ENCODE measurements at regions not wholly inside any gene's neighbourhood (a gene's known extent, or its start where the extent isn't known, plus 50 kb on each side); places are given as distances from the start of the nearest gene placed in this dataset.

DNA sequence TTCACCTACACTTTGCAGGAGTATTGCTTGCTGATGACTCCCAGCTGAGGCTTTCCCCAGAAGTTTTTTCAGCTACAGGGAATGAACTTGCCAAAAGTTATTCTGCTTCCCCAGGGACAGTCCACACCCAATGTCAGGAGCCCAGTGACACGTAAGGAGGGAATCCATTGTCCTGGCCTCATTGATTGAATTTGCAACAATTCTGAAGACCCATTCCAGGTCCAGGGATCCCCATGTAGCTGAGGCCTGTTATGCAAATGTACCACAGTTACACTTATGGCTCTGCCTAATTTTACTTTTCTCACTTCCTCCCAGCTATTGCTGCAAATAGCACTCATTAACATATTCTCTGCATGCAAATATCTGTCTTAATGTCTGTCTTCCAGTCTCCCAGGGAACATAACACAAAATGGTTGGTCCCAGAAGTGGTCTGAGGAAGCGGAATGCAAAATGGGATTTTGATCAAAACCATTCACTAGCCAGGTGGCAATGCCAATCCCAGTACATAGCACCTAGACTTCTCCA, 113.7 kb upstream of the ACTRT1 start:
- H3K4me1 ChIP-seq (ENCODE audit: insufficient read depth), result no peaks in the 10 kb centered on the region
- H3K9me3 ChIP-seq (ENCODE audit: low read depth), result no peaks in the 10 kb centered on the region
- H4K20me1 ChIP-seq (ENCODE audit: insufficient read depth, poor library complexity, severe bottlenecking), result no peaks in the 10 kb centered on the region
- WGBS (ENCODE audit: low lambda C conversion rate, missing lambda C conversion rate), result 74% methylated on average over 2 of the region's 2 CpGs
- no peak for DNase-seq (ENCODE audit: low spot score)
- H2AFZ ChIP-seq, result no peak overlapping the region
- TF ChIP-seq EZH2phosphoT487 (IDR thresholded peaks at IDR 0.05; ENCODE audit: low read depth, severe bottlenecking, unreplicated experiment), result no peak
- TF ChIP-seq, protein P1, sequence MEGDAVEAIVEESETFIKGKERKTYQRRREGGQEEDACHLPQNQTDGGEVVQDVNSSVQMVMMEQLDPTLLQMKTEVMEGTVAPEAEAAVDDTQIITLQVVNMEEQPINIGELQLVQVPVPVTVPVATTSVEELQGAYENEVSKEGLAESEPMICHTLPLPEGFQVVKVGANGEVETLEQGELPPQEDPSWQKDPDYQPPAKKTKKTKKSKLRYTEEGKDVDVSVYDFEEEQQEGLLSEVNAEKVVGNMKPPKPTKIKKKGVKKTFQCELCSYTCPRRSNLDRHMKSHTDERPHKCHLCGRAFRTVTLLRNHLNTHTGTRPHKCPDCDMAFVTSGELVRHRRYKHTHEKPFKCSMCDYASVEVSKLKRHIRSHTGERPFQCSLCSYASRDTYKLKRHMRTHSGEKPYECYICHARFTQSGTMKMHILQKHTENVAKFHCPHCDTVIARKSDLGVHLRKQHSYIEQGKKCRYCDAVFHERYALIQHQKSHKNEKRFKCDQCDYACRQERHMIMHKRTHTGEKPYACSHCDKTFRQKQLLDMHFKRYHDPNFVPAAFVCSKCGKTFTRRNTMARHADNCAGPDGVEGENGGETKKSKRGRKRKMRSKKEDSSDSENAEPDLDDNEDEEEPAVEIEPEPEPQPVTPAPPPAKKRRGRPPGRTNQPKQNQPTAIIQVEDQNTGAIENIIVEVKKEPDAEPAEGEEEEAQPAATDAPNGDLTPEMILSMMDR (IDR thresholded peaks at IDR 0.05; ENCODE audit: poor library complexity), result no peak
- no peak overlapping the region for H3K27ac ChIP-seq
- no peak overlapping the region for H3K4me3 ChIP-seq
- H3K9me2 ChIP-seq (replicated peaks; ENCODE audit: insufficient read depth), result no peaks in the 10 kb centered on the region
- H3K27me3 ChIP-seq, result no peaks in the 10 kb centered on the region
- H3K36me3 ChIP-seq (replicated peaks; ENCODE audit: insufficient read depth, low read depth), result no peaks in the 10 kb centered on the region
- H3K79me2 ChIP-seq, result no peaks in the 10 kb centered on the region
- H3K4me2 ChIP-seq, result no peak overlapping the region

DNA sequence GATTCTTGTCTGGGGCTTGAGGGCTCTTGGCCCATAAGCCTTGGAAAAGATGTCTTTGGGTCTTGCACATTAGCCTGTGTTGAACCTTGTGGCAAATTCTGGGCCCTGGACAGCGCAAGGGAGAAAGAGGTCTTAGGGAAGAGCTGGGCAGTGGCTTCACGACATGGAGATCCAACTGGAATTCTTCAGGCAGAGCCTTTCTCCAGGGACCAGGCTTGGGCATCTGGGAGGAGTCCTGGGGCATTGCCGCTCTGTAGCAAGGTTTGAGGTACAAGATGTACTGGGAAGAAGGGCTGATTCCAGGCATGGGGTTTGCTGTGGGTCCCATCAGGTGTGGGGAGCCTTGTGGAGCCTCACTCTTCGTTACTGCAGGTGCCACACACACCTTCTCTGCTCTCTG, 104.0 kb upstream of the ACTRT1 start:
- Histone ChIP-seq H3K9me2 (replicated peaks; ENCODE audit: insufficient read depth) (no peaks in the 10 kb centered on the region), H3K4me1 (ENCODE audit: insufficient read depth) (no peaks in the 10 kb centered on the region), H3K4me3 (no peak overlapping the region), H3K9me3 (ENCODE audit: low read depth) (no peaks in the 10 kb centered on the region), H2AFZ (no peak overlapping the region), H3K4me2 (no peak overlapping the region), H4K20me1 (ENCODE audit: insufficient read depth, poor library complexity, severe bottlenecking) (no peaks in the 10 kb centered on the region), H3K27ac (no peak overlapping the region), H3K36me3 (replicated peaks; ENCODE audit: insufficient read depth, low read depth) (no peaks in the 10 kb centered on the region), H3K79me2 (no peaks in the 10 kb centered on the region), H3K27me3 (no peaks in the 10 kb centered on the region)
- WGBS (ENCODE audit: low lambda C conversion rate, missing lambda C conversion rate), result 56% methylated on average over 4 of the region's 4 CpGs
- no peak for DNase-seq (ENCODE audit: low spot score)
- TF ChIP-seq EZH2 (IDR thresholded peaks at IDR 0.05; ENCODE audit: borderline replicate concordance) (no peak), EZH2phosphoT487 (IDR thresholded peaks at IDR 0.05; ENCODE audit: low read depth, severe bottlenecking, unreplicated experiment) (no peak)
- TF ChIP-seq, protein P1 (IDR thresholded peaks at IDR 0.05; ENCODE audit: poor library complexity), result no peak

DNA sequence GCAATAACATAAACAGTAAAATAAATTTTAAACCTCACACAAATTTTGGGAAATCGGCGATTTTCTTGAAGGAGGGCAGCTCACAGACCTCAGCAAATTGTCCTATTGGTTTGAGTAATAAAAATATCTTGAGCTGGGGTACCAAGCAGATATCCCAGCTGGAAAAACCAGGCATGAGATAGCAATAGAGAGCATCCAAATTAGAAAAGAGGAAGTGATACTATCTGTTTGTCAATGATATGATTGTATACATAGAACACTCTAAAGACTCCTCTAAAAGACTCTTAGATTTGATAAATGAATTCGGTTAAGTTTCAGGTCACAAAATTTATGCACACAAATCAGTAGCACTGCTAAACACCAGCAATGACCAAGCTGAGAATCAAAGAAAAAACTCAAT, 90.5 kb upstream of the ACTRT1 start:
- H3K4me3 ChIP-seq, result no peak overlapping the region
- H3K9me3 ChIP-seq (ENCODE audit: low read depth), result no peaks in the 10 kb centered on the region
- H3K4me1 ChIP-seq (ENCODE audit: insufficient read depth), result no peaks in the 10 kb centered on the region
- WGBS (ENCODE audit: low lambda C conversion rate, missing lambda C conversion rate), result 82% methylated on average over 3 of the region's 3 CpGs
- H3K9me2 ChIP-seq (replicated peaks; ENCODE audit: insufficient read depth), result no peaks in the 10 kb centered on the region
- no peak overlapping the region for H3K4me2 ChIP-seq
- H3K27me3 ChIP-seq, result no peaks in the 10 kb centered on the region
- DNase-seq (ENCODE audit: low spot score), result no peak
- H3K79me2 ChIP-seq, result no peaks in the 10 kb centered on the region
- no peak overlapping the region for H2AFZ ChIP-seq
- no peaks in the 10 kb centered on the region for H3K36me3 ChIP-seq (replicated peaks; ENCODE audit: insufficient read depth, low read depth)
- no peak overlapping the region for H3K27ac ChIP-seq
- H4K20me1 ChIP-seq (ENCODE audit: insufficient read depth, poor library complexity, severe bottlenecking), result no peaks in the 10 kb centered on the region
- TF ChIP-seq, protein P1 (IDR thresholded peaks at IDR 0.05; ENCODE audit: poor library complexity), result no peak
- TF ChIP-seq EZH2phosphoT487 (IDR thresholded peaks at IDR 0.05; ENCODE audit: low read depth, severe bottlenecking, unreplicated experiment) (no peak), EZH2 (IDR thresholded peaks at IDR 0.05; ENCODE audit: borderline replicate concordance) (no peak)

DNA sequence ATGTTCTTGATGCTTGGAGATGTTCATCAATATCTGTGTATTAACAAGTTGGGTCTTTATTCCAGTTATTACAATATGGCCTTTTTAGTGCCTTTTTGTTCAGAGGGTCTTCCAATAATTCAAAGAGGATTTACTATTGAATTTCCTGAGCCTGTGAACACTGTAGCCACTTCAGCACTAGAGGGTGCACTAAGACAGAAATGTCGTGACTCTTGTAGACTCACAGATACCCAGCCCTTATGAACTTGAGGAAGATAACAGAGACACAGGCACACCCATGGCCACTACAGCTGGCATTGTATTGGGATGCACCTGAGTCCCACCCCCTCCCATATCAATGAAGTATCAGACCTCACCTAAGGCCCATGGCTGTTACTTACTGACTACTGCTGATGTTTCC, 54.4 kb upstream of the ACTRT1 start:
- TF ChIP-seq EZH2phosphoT487 (IDR thresholded peaks at IDR 0.05; ENCODE audit: low read depth, severe bottlenecking, unreplicated experiment) (no peak), EZH2 (IDR thresholded peaks at IDR 0.05; ENCODE audit: borderline replicate concordance) (no peak)
- TF ChIP-seq, protein P1 (IDR thresholded peaks at IDR 0.05; ENCODE audit: poor library complexity), result peak; percentile 47
- Histone ChIP-seq H2AFZ (no peak overlapping the region), H3K9me3 (ENCODE audit: low read depth) (no peaks in the 10 kb centered on the region), H4K20me1 (ENCODE audit: insufficient read depth, poor library complexity, severe bottlenecking) (no peaks in the 10 kb centered on the region), H3K27me3 (no peaks in the 10 kb centered on the region), H3K27ac (no peak overlapping the region), H3K4me2 (no peak overlapping the region), H3K9me2 (replicated peaks; ENCODE audit: insufficient read depth) (no peaks in the 10 kb centered on the region), H3K4me1 (ENCODE audit: insufficient read depth) (no peaks in the 10 kb centered on the region), H3K36me3 (replicated peaks; ENCODE audit: insufficient read depth, low read depth) (no peaks in the 10 kb centered on the region), H3K79me2 (no peaks in the 10 kb centered on the region), H3K4me3 (no peak overlapping the region)
- peak; percentile 22 for DNase-seq (ENCODE audit: low spot score)
- 38% methylated on average over 1 of the region's 1 CpG for WGBS (ENCODE audit: low lambda C conversion rate, missing lambda C conversion rate)

All from hepatocyte (in vitro differentiated cells).